ENCODE measurements at regions not wholly inside any gene's neighbourhood (a gene's known extent, or its start where the extent isn't known, plus 50 kb on each side); places are given as distances from the start of the nearest gene placed in this dataset.

DNA sequence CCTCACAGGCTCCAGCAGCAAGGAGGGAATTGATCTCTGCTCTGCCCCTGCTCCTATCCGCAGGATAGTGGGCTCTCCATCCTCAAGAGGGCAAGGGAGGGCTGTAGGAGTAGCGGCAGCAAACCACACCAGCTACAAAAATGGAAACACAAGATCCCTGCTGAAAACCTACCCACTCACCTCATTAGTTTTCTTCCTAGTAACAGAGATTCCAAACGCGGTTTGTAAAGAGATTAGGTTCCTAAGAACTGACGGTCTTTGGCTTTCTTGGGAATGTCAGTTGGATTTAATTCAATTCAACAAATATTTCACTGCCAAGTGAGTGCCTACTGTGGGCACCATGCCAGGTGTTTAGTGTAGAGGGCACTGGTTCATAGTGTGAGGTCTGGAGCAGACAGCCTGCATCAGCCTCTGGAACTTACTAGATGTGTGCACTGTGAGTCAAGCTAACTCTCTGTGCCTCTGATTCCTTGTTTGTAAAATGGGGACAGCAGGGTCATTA, 84.7 kb downstream of the MRPL46 start:
- H3K4me3 ChIP-seq (ENCODE audit: low read depth, low read length): no peak overlapping the region
- TF ChIP-seq, protein P1, sequence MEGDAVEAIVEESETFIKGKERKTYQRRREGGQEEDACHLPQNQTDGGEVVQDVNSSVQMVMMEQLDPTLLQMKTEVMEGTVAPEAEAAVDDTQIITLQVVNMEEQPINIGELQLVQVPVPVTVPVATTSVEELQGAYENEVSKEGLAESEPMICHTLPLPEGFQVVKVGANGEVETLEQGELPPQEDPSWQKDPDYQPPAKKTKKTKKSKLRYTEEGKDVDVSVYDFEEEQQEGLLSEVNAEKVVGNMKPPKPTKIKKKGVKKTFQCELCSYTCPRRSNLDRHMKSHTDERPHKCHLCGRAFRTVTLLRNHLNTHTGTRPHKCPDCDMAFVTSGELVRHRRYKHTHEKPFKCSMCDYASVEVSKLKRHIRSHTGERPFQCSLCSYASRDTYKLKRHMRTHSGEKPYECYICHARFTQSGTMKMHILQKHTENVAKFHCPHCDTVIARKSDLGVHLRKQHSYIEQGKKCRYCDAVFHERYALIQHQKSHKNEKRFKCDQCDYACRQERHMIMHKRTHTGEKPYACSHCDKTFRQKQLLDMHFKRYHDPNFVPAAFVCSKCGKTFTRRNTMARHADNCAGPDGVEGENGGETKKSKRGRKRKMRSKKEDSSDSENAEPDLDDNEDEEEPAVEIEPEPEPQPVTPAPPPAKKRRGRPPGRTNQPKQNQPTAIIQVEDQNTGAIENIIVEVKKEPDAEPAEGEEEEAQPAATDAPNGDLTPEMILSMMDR (conservative IDR thresholded peaks at IDR 0.05; ENCODE audit: low read depth, low read length): no peak
- DNase-seq (ENCODE audit: low read depth): no peak

DNA sequence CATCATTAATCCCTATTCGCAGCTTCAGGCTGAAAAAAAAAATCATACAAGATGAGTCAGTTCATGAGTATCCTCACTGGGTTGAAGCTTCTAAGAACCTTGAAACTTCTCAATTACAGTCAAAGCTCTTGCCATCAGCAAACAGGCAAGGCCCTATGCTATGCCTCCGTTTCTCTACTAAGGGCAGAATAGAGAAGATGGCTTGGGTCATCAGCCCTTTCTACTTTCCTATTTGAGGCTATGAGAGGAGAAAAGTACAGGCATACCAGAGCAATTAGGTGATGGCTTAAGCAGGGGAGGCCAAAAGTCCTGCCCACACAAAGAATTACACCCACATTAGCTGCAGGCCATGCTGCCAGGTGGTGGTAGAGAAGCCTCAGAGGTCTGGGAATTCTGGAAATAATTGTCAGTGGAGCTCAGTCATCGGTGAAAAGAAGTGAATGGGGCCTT, 89.0 kb downstream of the MRPL46 start:
- no peak overlapping the region for H3K4me3 ChIP-seq (ENCODE audit: low read depth, low read length)
- no peak for DNase-seq (ENCODE audit: low read depth)
- TF ChIP-seq, protein P1 (conservative IDR thresholded peaks at IDR 0.05; ENCODE audit: low read depth, low read length): no peak

DNA sequence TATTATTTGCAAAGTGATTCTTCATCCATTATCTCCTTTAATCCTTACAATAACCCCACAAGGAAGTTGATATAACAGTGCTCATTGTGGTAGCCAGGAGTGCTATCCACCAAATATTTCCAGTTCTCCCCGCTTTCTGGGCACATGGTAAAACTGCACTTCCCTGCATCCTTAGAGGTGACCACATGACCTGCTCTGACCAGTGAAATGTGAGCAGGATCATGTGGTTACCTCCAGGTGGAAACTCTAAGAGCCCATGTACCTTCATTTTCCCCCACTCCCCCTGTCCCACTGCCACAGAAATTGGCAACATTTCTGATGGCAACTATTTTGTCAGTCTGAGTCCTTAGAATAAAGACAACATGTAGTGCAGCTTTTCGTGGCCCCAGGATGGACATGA, 89.7 kb downstream of the MRPL46 start:
- TF ChIP-seq, protein P1 (conservative IDR thresholded peaks at IDR 0.05; ENCODE audit: low read depth, low read length): no peak
- no peak overlapping the region for H3K4me3 ChIP-seq (ENCODE audit: low read depth, low read length)
- DNase-seq (ENCODE audit: low read depth): no peak

DNA sequence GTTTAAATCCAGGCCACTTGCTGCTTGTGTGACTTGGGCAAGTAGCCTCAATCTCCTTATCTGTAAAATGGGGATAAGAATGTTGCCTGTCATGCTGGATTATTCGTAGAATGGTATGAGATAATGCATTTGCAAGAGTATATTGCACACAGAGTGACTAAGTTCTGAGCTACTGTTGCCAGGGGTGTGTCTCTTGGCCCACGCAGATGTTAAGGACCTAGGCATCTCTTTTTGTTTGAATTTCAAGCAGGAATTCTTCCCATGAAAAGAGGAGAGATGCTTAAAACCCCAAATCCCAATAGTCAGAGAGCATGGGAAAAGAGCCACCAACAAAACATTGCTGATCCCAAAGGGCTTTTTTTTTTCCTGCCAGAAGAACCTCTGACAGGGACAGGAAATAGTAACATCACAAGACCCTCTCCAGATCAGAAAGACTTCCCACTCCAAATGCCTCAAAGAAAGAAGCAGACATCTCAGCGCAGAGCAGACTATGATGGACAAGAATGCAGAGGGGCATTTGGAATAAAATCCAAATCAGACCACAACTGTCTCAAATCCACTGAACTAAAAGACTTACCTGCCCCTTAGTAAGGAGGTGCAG, 90.5 kb downstream of the MRPL46 start:
- no peak for DNase-seq (ENCODE audit: low read depth)
- TF ChIP-seq, protein P1 (conservative IDR thresholded peaks at IDR 0.05; ENCODE audit: low read depth, low read length): no peak
- H3K4me3 ChIP-seq (ENCODE audit: low read depth, low read length): no peak overlapping the region

DNA sequence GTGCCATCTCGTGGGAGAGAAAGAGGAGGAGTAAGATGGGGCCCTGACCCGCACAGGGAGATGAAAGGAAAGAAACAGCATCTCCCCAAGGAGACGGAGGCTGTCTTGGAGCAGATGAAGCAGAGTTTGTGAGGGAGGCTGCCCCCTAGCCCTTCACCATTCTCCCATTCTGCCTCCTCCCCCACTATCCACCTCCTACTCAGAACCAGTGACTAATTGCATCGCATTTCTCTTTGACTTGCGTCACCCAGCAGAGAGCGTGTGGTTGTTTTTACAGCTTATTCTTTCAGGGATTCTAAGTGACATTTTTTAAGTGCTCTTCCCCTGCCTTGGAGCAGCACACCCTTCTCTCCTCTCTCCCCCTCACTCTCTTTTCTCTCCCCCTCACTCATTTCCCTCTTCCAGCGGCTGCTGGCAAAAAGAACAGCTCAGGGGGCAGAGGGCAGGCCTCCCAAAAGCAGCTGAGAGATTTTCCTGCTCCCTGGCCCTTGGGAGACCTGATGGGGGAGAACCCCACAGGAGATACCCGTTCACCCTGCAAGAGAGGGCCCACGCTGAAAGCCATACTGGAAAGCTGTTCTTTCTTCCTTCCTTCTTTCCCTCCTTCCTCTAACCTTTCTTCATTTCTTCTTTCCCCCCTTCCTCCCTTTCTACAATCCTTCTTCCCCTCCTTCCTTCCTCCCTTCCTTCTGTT, 91.8 kb downstream of the MRPL46 start:
- no peak overlapping the region for H3K4me3 ChIP-seq (ENCODE audit: low read depth, low read length)
- TF ChIP-seq, protein P1 (conservative IDR thresholded peaks at IDR 0.05; ENCODE audit: low read depth, low read length): no peak
- no peak for DNase-seq (ENCODE audit: low read depth)

DNA sequence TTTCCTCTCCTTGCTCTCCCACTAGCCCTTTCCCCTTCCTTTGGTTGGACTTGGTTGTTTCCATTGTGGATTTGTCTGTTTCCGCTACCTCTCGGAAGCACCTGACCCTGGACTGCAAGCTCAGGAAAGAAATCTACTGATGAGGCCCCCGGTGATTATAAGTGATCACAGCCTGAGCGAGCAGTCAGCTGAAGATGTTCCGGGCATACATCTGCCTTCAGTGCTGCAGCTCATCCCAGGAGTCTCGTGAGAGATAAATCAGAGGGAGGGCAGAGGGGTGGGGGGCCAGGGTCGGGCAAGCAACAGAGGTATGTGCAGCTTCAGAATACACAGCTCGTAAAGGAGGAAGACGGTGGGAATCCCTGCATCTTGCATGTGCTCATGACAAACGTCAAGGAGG, 102.1 kb downstream of the MRPL46 start:
- no peak overlapping the region for H3K4me3 ChIP-seq (ENCODE audit: low read depth, low read length)
- TF ChIP-seq, protein P1 (conservative IDR thresholded peaks at IDR 0.05; ENCODE audit: low read depth, low read length): no peak
- DNase-seq (ENCODE audit: low read depth): no peak
